Skeletal muscle satellite cell (primary cell): ENCODE measurements at regions not wholly inside any gene's neighbourhood (a gene's known extent, or its start where the extent isn't known, plus 50 kb on each side); places are given as distances from the start of the nearest gene placed in this dataset.
"Not testable (repeated sequence)": the region's sequence is repeated elsewhere in the genome, so short reads cannot be mapped to it uniquely, and the experiment has no call there.

ENCODE experiments used
- H3K27me3 ChIP-seq: 2 replicates; pipeline ENCODE4 v1.7.0; 2013; ENCODE audit warnings: low read length; ENCODE audit not compliant: control insufficient read depth, insufficient read depth
- H3K36me3 ChIP-seq: 2 replicates; pipeline ENCODE4 v1.7.0; 2013; ENCODE audit warnings: mild to moderate bottlenecking, control low read depth, low read length; ENCODE audit not compliant: insufficient read depth
- H3K4me1 ChIP-seq: 2 replicates; pipeline ENCODE4 v1.7.0; 2013; ENCODE audit warnings: low read length; ENCODE audit not compliant: control insufficient read depth, insufficient read depth
- H3K4me2 ChIP-seq: 2 replicates; pipeline ENCODE4 v1.7.0; 2013; ENCODE audit warnings: mild to moderate bottlenecking, low read length
- H3K4me3 ChIP-seq: 2 replicates; pipeline ENCODE4 v1.7.0; 2013; ENCODE audit warnings: low read length
- H3K9ac ChIP-seq: 2 replicates; pipeline ENCODE4 v1.7.0; 2013; ENCODE audit warnings: mild to moderate bottlenecking, low read depth, low read length, moderate library complexity
- H3K9me3 ChIP-seq: replicated peaks from 2 replicates; pipeline ENCODE4 v1.7.0; 2013; ENCODE audit warnings: mild to moderate bottlenecking, control low read depth, low read length

DNA sequence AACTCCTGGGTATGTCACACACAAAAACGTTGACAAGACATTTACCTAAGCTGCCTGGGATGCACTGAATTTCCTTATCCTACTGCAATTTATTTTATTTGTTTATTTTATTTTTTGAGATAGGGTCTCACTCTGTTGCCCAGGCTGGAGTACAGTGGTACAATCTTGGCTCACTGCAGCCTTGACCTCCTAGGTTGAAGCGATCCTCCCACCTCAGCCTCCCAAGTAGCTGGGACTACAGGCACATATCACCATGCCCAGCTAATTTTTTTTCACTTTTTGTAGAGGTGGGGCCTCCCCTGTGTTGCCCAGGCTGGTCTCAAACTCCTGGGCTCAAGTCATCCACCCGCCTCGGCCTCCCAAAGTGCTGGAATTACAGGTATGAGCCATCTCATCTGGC, 147.5 kb upstream of the SOD1 start:
- not testable (repeated sequence) for H3K4me2 ChIP-seq, H3K27me3 ChIP-seq, H3K9ac ChIP-seq, H3K4me3 ChIP-seq, H3K4me1 ChIP-seq, H3K36me3 ChIP-seq, H3K9me3 ChIP-seq

GRCh38 chr21:31511258-31511657, 148.2 kb upstream of the SOD1 start:
- Histone ChIP-seq H3K27me3 (no peaks in the 10 kb centered on the region), H3K9me3 (no peaks in the 10 kb centered on the region), H3K4me2 (no peak overlapping the region), H3K4me3 (no peak overlapping the region), H3K36me3 (no peaks in the 10 kb centered on the region), H3K9ac (no peak overlapping the region), H3K4me1 (no peaks in the 10 kb centered on the region)

DNA sequence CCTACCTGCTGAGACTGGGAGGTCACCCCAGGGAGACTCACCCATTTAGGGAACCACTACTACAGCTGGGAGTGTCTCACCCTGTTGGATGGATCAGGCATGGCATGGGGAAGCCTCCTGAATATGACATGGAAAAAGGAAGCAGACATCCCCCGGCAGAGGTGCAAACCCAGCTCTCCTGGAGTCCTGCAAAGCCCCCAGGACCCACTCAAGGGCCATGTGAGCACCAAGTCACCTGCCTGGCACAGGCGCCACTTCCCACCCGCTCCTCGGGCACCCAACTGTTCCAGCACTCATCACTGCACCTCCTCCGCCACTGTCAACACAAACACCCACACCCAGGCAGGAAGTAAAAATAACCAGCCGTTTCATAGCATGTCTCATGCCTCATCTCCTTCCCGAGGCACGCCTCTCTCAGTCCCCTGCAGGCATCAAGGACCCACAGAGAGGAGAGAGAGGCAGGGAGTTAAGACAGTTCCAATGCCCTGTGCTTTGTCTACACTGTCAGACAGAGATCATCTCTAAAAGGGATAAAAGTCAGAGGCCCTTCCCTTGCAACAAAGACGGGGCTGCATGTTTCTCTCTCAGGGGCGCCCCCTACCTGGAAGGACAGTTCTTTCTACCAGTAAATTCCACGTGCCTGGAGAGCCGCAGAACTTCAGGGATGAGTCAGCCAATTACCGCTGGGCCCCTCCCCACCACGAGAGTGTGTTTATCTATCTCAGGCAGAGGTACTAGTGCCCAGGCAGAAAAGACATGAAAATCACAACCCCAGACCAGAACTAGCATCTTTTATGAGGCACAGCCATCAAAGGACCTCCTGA, 150.1 kb upstream of the SOD1 start:
- no peaks in the 10 kb centered on the region for H3K9me3 ChIP-seq
- H3K4me3 ChIP-seq: no peak overlapping the region
- H3K27me3 ChIP-seq: no peaks in the 10 kb centered on the region
- no peaks in the 10 kb centered on the region for H3K4me1 ChIP-seq
- H3K4me2 ChIP-seq: no peak overlapping the region
- H3K36me3 ChIP-seq: no peaks in the 10 kb centered on the region
- no peak overlapping the region for H3K9ac ChIP-seq

- Histone ChIP-seq H3K9me3 (no peaks in the 10 kb centered on the region), H3K4me3 (no peak overlapping the region)
Observed at GRCh38 chr21:31505975-31506374, 153.5 kb upstream of the SOD1 start.

DNA sequence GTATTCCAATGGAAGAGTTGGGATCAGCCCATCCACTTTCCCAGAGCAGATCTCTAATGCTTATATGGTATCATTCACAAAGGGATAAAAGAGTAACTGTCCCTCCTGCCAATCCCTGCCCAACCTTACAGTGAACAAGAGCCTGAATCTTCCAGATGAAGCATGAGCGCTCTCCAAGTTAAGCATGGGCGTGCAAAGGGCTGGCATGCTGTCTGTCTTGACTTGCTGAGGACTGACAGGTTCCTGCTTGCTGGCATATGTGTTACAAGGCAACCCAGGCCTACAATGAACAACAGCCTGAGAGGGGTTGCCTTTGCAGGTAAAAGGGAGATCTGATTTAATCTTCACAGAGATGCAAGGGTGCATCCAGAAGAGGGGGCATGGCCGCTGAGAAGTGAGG, 155.6 kb upstream of the SOD1 start:
- Histone ChIP-seq H3K4me2 (no peak overlapping the region), H3K4me3 (no peak overlapping the region), H3K36me3 (no peaks in the 10 kb centered on the region), H3K4me1 (no peaks in the 10 kb centered on the region), H3K9ac (no peak overlapping the region), H3K9me3 (no peaks in the 10 kb centered on the region), H3K27me3 (no peaks in the 10 kb centered on the region)

More at GRCh38 chr21:31505975-31506374, 153.5 kb upstream of the SOD1 start:
- Histone ChIP-seq H3K4me2 (no peak overlapping the region), H3K27me3 (no peaks in the 10 kb centered on the region), H3K36me3 (no peaks in the 10 kb centered on the region), H3K9ac (no peak overlapping the region), H3K4me1 (no peaks in the 10 kb centered on the region)

DNA sequence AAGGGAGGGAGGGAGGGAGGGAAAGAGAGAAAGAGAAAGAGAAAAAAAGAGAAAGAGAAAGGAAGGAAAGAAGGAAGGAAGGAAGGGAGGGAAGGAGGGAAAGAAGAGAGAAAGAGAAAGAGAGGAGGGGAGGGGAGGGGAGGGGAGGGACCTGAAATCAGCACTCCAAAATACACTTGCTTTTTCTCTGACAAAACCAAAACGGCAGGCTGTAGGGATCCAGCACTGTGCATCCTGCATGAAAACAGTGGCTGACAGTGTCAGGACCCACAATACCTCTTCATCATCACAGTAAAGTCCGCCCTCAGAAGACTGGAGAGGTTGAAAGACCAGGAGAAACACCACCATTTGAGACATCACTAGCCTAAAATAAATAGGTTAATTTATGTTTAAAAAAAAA, 156.0 kb upstream of the SOD1 start:
- Histone ChIP-seq H3K36me3 (no peaks in the 10 kb centered on the region), H3K9me3 (no peaks in the 10 kb centered on the region), H3K4me1 (no peaks in the 10 kb centered on the region), H3K27me3 (no peaks in the 10 kb centered on the region), H3K4me3 (no peak overlapping the region), H3K9ac (no peak overlapping the region), H3K4me2 (no peak overlapping the region)

DNA sequence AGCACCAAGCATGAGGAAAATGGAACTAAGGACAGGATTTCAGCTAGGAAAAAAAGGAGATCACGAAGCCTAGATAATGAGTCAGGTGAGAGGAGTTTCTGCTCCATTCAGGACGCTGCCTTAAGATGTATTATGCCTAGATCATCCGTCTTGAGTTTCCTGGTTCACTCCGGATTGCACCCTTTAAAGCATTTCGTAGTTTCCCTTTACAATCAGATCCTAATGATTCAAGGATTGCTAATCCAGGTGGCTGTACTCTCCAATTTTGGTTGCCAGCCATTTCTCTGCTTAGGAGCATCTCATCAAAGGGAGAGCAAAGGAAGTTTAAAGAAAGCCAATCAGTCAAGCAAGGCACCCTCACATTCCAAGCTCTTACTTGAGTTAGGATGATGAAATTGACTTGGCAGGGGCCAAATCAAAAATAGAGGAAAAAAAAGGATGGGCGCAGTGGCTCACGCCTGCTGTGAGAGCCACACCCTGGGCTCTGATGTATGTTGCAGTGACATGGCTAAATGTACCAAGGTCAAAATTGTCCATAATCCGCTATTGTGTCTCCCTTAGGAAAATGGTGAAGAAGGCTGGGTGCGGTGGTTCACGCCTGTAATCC, 156.9 kb upstream of the SOD1 start:
- H3K9ac ChIP-seq: no peak overlapping the region
- no peak overlapping the region for H3K4me3 ChIP-seq
- no peaks in the 10 kb centered on the region for H3K9me3 ChIP-seq
- H3K4me2 ChIP-seq: no peak overlapping the region
- H3K36me3 ChIP-seq: no peaks in the 10 kb centered on the region
- no peaks in the 10 kb centered on the region for H3K4me1 ChIP-seq
- no peaks in the 10 kb centered on the region for H3K27me3 ChIP-seq

DNA sequence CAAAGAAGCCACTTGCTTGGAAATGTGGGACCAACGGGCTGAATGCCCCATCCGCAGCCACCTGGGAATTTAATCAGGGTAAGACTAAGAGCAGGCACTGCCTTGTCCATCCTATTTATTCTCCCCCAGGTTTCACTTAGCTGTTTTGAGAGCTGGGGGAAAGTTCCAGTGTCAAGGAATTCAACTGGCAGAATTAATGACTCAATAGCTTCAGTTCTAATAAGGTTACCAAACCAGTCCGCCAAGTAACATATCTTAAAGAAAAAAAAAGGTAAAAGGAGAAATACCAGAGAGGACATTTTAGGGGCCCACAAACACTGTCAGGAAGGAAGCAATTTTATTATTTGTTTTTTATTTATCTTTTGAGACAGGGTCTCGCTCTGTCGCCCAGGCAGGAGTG, 157.6 kb upstream of the SOD1 start:
- Histone ChIP-seq H3K27me3 (no peaks in the 10 kb centered on the region), H3K4me1 (no peaks in the 10 kb centered on the region), H3K9ac (no peak overlapping the region)

DNA sequence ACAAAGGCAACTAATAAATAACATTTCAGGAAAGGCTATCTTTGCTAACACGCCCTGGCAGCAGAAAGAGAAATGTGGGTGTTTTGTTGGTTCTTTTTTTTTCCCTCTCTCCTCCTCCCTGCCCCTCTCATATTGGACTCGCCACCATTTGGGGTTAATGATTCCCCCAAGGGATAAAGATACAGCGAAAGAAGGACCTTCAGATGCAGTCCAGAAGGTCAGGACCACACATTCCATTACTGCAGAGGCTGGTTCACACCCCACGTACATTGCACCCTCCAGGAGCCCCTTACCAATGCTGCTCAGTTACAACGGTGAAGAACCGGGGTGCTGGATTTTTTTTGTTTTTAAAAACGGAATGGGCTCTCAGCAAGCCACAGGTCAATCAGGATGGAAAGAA, 156.9 kb upstream of the TIAM1 start:
- no peak overlapping the region for H3K4me2 ChIP-seq
- H3K4me1 ChIP-seq: no peaks in the 10 kb centered on the region
- H3K4me3 ChIP-seq: no peak overlapping the region
- no peaks in the 10 kb centered on the region for H3K9me3 ChIP-seq
- no peaks in the 10 kb centered on the region for H3K27me3 ChIP-seq
- no peaks in the 10 kb centered on the region for H3K36me3 ChIP-seq
- no peak overlapping the region for H3K9ac ChIP-seq

More for the DNA sequence above, 157.6 kb upstream of the SOD1 start:
- no peaks in the 10 kb centered on the region for H3K9me3 ChIP-seq
- H3K4me3 ChIP-seq: no peak overlapping the region
- H3K4me2 ChIP-seq: no peak overlapping the region
- no peaks in the 10 kb centered on the region for H3K36me3 ChIP-seq

- no peak overlapping the region for H3K9ac ChIP-seq
- no peaks in the 10 kb centered on the region for H3K4me1 ChIP-seq
- no peaks in the 10 kb centered on the region for H3K36me3 ChIP-seq
- no peak overlapping the region for H3K4me3 ChIP-seq
- no peak overlapping the region for H3K4me2 ChIP-seq
- no peaks in the 10 kb centered on the region for H3K27me3 ChIP-seq
- no peaks in the 10 kb centered on the region for H3K9me3 ChIP-seq
Observed at GRCh38 chr21:31500071-31500470, 156.0 kb upstream of the TIAM1 start.

DNA sequence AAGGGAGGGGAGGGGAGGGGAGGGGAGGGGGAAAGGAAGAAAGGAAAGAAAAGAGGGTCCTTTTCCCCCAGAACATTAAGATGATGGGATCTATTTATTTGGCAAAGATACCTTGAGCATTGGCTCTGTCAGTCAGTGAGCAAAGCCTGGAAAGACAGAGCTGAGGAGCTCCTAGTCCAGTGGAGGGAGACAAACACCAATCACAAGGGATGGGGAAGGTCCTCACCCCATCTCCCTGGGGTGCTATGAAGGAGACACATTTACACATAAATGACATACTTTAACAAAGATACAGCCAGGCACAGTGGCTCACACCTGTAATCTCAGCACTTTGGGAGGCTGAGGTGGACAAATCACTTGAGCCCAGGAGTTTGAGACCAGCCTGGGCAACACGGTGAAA, 154.9 kb upstream of the TIAM1 start:
- Histone ChIP-seq H3K4me2 (no peak overlapping the region), H3K36me3 (no peaks in the 10 kb centered on the region), H3K9me3 (no peaks in the 10 kb centered on the region), H3K9ac (no peak overlapping the region), H3K4me3 (no peak overlapping the region), H3K27me3 (no peaks in the 10 kb centered on the region), H3K4me1 (no peaks in the 10 kb centered on the region)

DNA sequence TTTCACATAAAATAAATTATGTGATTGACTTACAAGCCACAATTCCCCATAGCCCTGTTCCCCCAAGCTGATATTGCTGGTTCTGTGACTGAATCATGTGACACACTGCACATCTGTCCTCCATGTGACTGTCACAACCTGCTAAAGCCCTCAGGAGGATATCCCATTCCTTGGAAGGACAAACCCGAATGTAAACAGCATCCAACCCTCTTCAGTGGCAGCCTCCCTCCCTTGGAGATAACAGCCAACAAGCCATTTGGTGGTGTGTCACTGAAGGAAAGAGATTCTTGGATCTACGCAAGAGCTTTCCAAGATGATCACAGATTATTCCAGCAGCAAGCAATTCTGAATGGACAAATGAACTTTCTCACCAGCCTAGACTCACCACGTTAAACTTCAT, 153.9 kb upstream of the TIAM1 start:
- Histone ChIP-seq H3K4me1 (no peaks in the 10 kb centered on the region), H3K4me2 (no peak overlapping the region), H3K9ac (no peak overlapping the region), H3K9me3 (no peaks in the 10 kb centered on the region), H3K36me3 (no peaks in the 10 kb centered on the region), H3K4me3 (no peak overlapping the region), H3K27me3 (no peaks in the 10 kb centered on the region)
